SK-N-SH (cell line): ENCODE measurements at regions not wholly inside any gene's neighbourhood (a gene's known extent, or its start where the extent isn't known, plus 50 kb on each side); places are given as distances from the start of the nearest gene placed in this dataset.

Experiments used
- CTCF ChIA-PET: fragments of 300-600, 350-600 bp; formaldehyde crosslinking; extraction: SDS; loops from one replicate; lab custom pipeline; 2021; lab: Yijun Ruan, JAX
- POLR2A ChIA-PET: fragments of 350-600 bp; sonication (Branson Sonifier 250); formaldehyde crosslinking; extraction: SDS; loops from one replicate; lab custom pipeline; 2020; ENCODE audit warnings: antibody characterized with exemption, inconsistent platforms; lab: Yijun Ruan, JAX
- DNase-seq: peaks from one replicate; pipeline ENCODE4 v3.0.0; 2012
- H2AFZ ChIP-seq: fragments of 200-600 bp; sonication (generic); 2 replicates; pipeline ENCODE4 v1.8.1; 2016; ENCODE audit warnings: antibody characterized with exemption, mild to moderate bottlenecking, low read depth
- H3F3A ChIP-seq: fragments of 200-600 bp; sonication (generic); replicated peaks from 2 replicates; pipeline ENCODE3; 2016; ENCODE audit warnings: antibody characterized with exemption, mild to moderate bottlenecking; ENCODE audit not compliant: insufficient read depth
- H3K27ac ChIP-seq, 2 experiments: fragments of 200-500 bp in 1 of 2; fragments of 200-600 bp in 1 of 2; sonication (Bioruptor generic) in 1 of 2; sonication (generic), shearing (Covaris generic) in 1 of 2; 2 replicates each; pipeline versions ENCODE4 v1.5.1 to v1.6.1; 2014 to 2016; ENCODE audit warnings: low read depth in 2 of 2, inconsistent platforms in 1 of 2, low read length in 1 of 2, mild to moderate bottlenecking in 1 of 2, mixed read lengths in 1 of 2
- H3K27me3 ChIP-seq: fragments of 200-600 bp; sonication (generic), shearing (Covaris generic); 2 replicates; pipeline ENCODE4 v1.6.1; 2016; ENCODE audit warnings: mixed run types; ENCODE audit not compliant: insufficient read depth
- H3K36me3 ChIP-seq, 2 experiments: fragments of 200-500 bp in 1 of 2; fragments of 200-600 bp in 1 of 2; sonication (Bioruptor generic) in 1 of 2; sonication (generic) in 1 of 2; replicated peaks in 1 of 2; 2 replicates each; pipeline versions ENCODE3 to v1.5.1; 2014 to 2016; ENCODE audit warnings: low read length in 1 of 2, mild to moderate bottlenecking in 1 of 2; ENCODE audit not compliant: insufficient read depth in 2 of 2, control insufficient read depth in 1 of 2
- H3K4me1 ChIP-seq, 2 experiments: fragments of 200-500 bp in 1 of 2; fragments of 200-600 bp in 1 of 2; sonication (Bioruptor generic) in 1 of 2; sonication (generic), shearing (Covaris generic) in 1 of 2; 2 replicates each; pipeline versions ENCODE4 v1.5.1 to v1.6.1; 2014 to 2016; ENCODE audit warnings: low read depth in 1 of 2, low read length in 1 of 2, mixed run types in 1 of 2; ENCODE audit not compliant: insufficient read depth in 2 of 2, control insufficient read depth in 1 of 2
- H3K4me2 ChIP-seq: fragments of 200-600 bp; sonication (generic), shearing (Covaris generic); 2 replicates; pipeline ENCODE4 v1.6.1; 2017; ENCODE audit warnings: mixed run types
- H3K4me3 ChIP-seq, 2 experiments: fragments of 200-500 bp in 1 of 2; fragments of 200-600 bp in 1 of 2; sonication (Bioruptor generic) in 1 of 2; sonication (generic), shearing (Covaris generic) in 1 of 2; 2 replicates each; pipeline versions ENCODE4 v1.5.1 to v1.8.1; 2014 to 2016; ENCODE audit warnings: low read depth in 2 of 2, inconsistent platforms in 1 of 2, low read length in 1 of 2, mild to moderate bottlenecking in 1 of 2, mixed read lengths in 1 of 2, moderate library complexity in 1 of 2
- H3K79me2 ChIP-seq: fragments of 200-600 bp; sonication (generic); 2 replicates; pipeline ENCODE4 v1.8.1; 2017; ENCODE audit warnings: mild to moderate bottlenecking; ENCODE audit not compliant: insufficient read depth
- H3K9ac ChIP-seq: fragments of 200-600 bp; sonication (generic); 2 replicates; pipeline ENCODE4 v1.6.1; 2017; ENCODE audit warnings: mixed run types
- H3K9me2 ChIP-seq: fragments of 200-600 bp; sonication (generic); 2 replicates; pipeline ENCODE4 v1.6.1; 2017; ENCODE audit warnings: mixed run types
- H3K9me3 ChIP-seq: fragments of 200-600 bp; sonication (generic); 2 replicates; pipeline ENCODE4 v1.6.1; 2017; ENCODE audit warnings: mixed run types, mild to moderate bottlenecking, moderate library complexity
- H4K20me1 ChIP-seq: fragments of 200-600 bp; sonication (generic); 2 replicates; pipeline ENCODE4 v1.6.1; 2017; ENCODE audit warnings: mild to moderate bottlenecking, mixed run types; ENCODE audit not compliant: insufficient read depth
- EP300 ChIP-seq, 2 experiments: IDR thresholded peaks; 2 replicates each; pipeline versions ENCODE4 v1.4.0 to v1.6.1; 2012; ENCODE audit warnings: borderline replicate concordance in 1 of 2, low read depth in 1 of 2, low read length in 1 of 2
- EZH2phosphoT487 ChIP-seq: fragments of 200-600 bp; sonication (generic); IDR thresholded peaks from 2 replicates; pipeline ENCODE4 v1.6.1; 2017; ENCODE audit warnings: low read depth, mixed run types, mild to moderate bottlenecking, antibody characterized with exemption, moderate library complexity, borderline replicate concordance
- FOXM1 ChIP-seq: IDR thresholded peaks from 2 replicates; pipeline ENCODE4 v1.4.0; 2012; ENCODE audit warnings: low read depth, mild to moderate bottlenecking
- GATA2 ChIP-seq: sonication (generic); formaldehyde crosslinking; IDR thresholded peaks from 2 replicates; pipeline ENCODE4 v1.5.0; 2020; ENCODE audit warnings: mild to moderate bottlenecking, missing genetic modification reagents
- IRF3 ChIP-seq: fragments of 150-350 bp; IDR thresholded peaks from 2 replicates; pipeline ENCODE4 v1.6.1; 2016; ENCODE audit warnings: mild to moderate bottlenecking, low read depth, low read length
- JUND ChIP-seq: IDR thresholded peaks from 2 replicates; pipeline ENCODE4 v1.4.0; 2012
- MXI1 ChIP-seq: IDR thresholded peaks from 2 replicates; pipeline ENCODE4 v1.6.1; 2012; ENCODE audit warnings: mild to moderate bottlenecking, low read depth, low read length, improper control_type of control experiment
- NFIC ChIP-seq: IDR thresholded peaks from 2 replicates; pipeline ENCODE4 v1.4.0; 2012; ENCODE audit warnings: borderline replicate concordance
- POLR2AphosphoS5 ChIP-seq: IDR thresholded peaks from 2 replicates; pipeline ENCODE4 v1.6.1; 2012; ENCODE audit warnings: low read depth, low read length
- RAD21 ChIP-seq: IDR thresholded peaks from 2 replicates; pipeline ENCODE4 v1.6.1; 2012; ENCODE audit warnings: mild to moderate bottlenecking, low read length
- RCOR1 ChIP-seq: fragments of 150-350 bp; IDR thresholded peaks from 2 replicates; pipeline ENCODE4 v1.6.1; 2017; ENCODE audit warnings: antibody characterized with exemption, low read length
- RXRA ChIP-seq: IDR thresholded peaks from 2 replicates; pipeline ENCODE4 v1.4.0; 2012; ENCODE audit warnings: low read depth, mild to moderate bottlenecking, borderline replicate concordance
- SMC3 ChIP-seq: IDR thresholded peaks from 2 replicates; pipeline ENCODE4 v1.6.1; 2012; ENCODE audit warnings: low read depth, low read length, improper control_type of control experiment
- TAF1 ChIP-seq: IDR thresholded peaks from 2 replicates; pipeline ENCODE4 v1.6.1; 2012; ENCODE audit warnings: low read depth, mild to moderate bottlenecking, low read length, moderate library complexity, borderline replicate concordance
- TEAD4 ChIP-seq: IDR thresholded peaks from 2 replicates; pipeline ENCODE4 v1.4.0; 2012; ENCODE audit warnings: mild to moderate bottlenecking, borderline replicate concordance; ENCODE audit not compliant: insufficient read depth
- ZBTB33 ChIP-seq: IDR thresholded peaks from 2 replicates; pipeline ENCODE4 v1.4.0; 2012; ENCODE audit warnings: low read depth, borderline replicate concordance
- WGBS: methylation state at CpG from one replicate; pipeline ENCODE4 v1.1.6; 2017; ENCODE audit warnings: low lambda C conversion rate; 5-methylcytosine and 5-hydroxymethylcytosine counted together
- TF ChIP-seq, protein P1 (sequence below): IDR thresholded peaks from 2 replicates; pipeline ENCODE4 v1.4.0; 2012; ENCODE audit warnings: low read depth, borderline replicate concordance

GRCh38 chr10:61124756-61125530, 181.0 kb upstream of the RHOBTB1 start:
- CTCF ChIA-PET: interaction anchor here (2.3 to 2.7 kb wide), 2 partner anchors 15 to 16 kb away, joined by 7 to 14 read pairs; no protein-coding TSS in a partner anchor

More at GRCh38 chr10:61124756-61125530, 181.0 kb upstream of the RHOBTB1 start:
- H3K27me3 ChIP-seq: no peaks in the 10 kb centered on the region
- no peak overlapping the region for H3K4me3 ChIP-seq
- no peaks in the 10 kb centered on the region for H3K9me2 ChIP-seq
- no peak for DNase-seq
- H3K27ac ChIP-seq: no peak overlapping the region
- no peak overlapping the region for H3K9ac ChIP-seq
- H4K20me1 ChIP-seq: no peaks in the 10 kb centered on the region
- POLR2A ChIA-PET: no interaction called here
- 69% methylated on average over 6 of the region's 6 CpGs for WGBS
- H2AFZ ChIP-seq: no peak overlapping the region
- H3K79me2 ChIP-seq: no peaks in the 10 kb centered on the region
- TF ChIP-seq TAF1 (no peak), SMC3 (no peak), RXRA (no peak), EZH2phosphoT487 (no peak), IRF3 (no peak), RAD21 (no peak), JUND (no peak), RCOR1 (no peak), EP300 (IDR thresholded peaks at IDR 0.05; ENCODE audit: borderline replicate concordance in 1 of 2, low read depth in 1 of 2, low read length in 1 of 2) (no peak), MXI1 (no peak), POLR2AphosphoS5 (no peak), TEAD4 (no peak), GATA2 (no peak), ZBTB33 (no peak), NFIC (no peak), FOXM1 (no peak)
- TF ChIP-seq, protein P1, sequence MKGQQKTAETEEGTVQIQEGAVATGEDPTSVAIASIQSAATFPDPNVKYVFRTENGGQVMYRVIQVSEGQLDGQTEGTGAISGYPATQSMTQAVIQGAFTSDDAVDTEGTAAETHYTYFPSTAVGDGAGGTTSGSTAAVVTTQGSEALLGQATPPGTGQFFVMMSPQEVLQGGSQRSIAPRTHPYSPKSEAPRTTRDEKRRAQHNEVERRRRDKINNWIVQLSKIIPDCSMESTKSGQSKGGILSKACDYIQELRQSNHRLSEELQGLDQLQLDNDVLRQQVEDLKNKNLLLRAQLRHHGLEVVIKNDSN: no peak
- no peaks in the 10 kb centered on the region for H3K9me3 ChIP-seq
- no peaks in the 10 kb centered on the region for H3K36me3 ChIP-seq
- H3K4me2 ChIP-seq: no peak overlapping the region
- no peaks in the 10 kb centered on the region for H3K4me1 ChIP-seq
- H3F3A ChIP-seq: no peaks in the 10 kb centered on the region
